NAMALWA (cell line): ENCODE measurements at regions not wholly inside any gene's neighbourhood (a gene's known extent, or its start where the extent isn't known, plus 50 kb on each side); places are given as distances from the start of the nearest gene placed in this dataset.

Experiments used
- DNase-seq: peaks from one replicate; pipeline ENCODE4 v3.0.0-alpha.2; 2015; ENCODE audit warnings: low spot score

DNA sequence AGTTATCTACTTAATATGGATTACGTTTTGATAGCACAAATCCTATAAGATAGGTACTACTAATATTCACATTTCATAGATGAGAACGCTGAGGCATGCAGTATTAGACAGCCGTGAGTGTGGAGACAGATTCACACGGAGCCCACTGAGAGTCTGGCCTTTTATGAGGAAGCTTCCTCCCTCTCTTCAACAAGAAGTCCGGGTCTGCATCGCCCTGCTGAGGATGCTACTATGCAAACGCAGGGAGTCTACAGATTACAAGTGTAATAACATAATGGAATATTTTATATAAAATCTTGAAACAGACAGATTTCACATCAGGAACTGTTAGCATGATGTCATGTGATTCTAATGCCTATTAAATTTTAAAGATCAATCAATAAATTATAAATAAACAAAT is 255.9 kb upstream of the GLI3 start:
- no peak for DNase-seq

GRCh38 chr7:42491106-42491505 is 254.1 kb upstream of the GLI3 start:
- no peak for DNase-seq

- no peak for DNase-seq
Measured at GRCh38 chr7:42489299-42489698, 252.3 kb upstream of the GLI3 start.

DNA sequence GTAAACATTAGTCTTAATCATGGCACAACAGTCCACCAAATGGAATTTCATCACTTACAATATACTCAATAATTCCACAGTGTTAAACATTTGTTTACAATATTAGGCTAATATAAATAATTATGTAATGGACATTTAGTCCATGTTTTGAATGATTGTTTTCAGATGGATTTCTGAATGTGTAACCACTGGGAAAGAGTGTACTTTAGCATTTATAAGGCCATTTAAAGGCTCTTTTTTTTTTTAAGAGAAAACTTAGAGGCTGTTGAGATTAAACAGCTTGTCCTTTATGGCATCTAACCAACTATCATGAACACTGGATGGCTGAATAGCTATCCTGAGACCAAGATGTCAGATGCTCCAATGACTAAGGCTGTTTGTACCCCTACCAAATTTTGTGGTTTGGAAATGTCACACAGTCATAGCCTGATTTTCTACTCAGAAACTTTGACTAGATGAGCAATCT is 248.3 kb upstream of the GLI3 start:
- DNase-seq, result no peak

GRCh38 chr7:42483886-42484285 is 246.9 kb upstream of the GLI3 start:
- no peak for DNase-seq

DNA sequence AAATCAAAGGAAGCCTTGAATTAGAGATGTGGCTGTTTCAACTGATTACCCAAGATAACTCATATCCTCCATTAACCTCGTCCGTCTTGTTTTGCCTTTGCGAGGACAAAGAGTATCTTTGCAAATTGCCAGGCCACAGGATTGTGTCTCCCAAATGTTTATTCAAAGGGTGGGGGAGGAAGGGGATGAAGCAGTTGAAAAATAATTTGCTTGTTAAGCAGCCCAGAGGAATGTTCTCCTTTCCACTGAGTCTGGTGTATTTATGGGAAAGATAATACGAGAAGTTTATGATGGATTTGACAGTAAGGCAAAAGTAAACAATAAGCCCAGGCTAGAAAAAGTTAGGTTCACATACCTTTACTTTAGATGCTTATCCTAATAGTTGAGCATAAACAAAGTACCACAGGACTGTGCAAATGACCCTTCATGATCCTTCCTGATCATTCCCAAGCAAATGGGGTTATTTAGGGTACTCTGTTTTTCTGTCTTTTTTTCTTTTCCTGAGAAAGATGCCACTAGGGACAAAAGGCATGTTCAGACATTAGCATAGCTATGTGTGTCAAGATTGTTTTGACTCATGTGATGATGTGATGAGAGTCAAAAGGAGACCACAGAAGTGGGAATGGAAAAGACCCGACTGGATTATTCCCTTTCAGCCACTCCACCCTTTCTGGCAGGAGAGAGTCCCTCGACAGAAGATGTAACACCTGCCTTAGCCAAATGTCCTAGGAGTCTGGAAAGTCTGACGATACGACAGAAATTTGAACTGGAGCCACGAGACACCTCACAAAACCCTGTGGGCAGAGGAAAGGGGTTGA is 243.0 kb upstream of the GLI3 start:
- no peak for DNase-seq

DNA sequence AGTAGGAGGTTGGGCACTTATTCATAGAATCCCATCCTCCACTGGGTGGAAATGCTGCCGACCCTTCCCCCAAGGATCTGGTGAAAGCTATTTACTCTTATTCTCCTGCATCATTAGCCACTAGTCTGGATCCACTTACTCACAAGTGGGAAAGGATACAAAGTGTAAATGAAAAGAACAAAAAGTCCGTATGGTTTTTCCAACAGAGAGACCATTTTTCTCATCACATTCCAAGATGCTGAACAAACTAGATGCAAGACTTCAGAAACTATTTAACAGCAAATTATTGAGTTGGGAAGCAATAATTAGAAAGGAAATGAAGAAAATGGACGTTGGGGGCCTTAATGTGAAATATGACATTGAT is 242.4 kb upstream of the GLI3 start:
- DNase-seq, result no peak

GRCh38 chr7:42478717-42479116 is 241.7 kb upstream of the GLI3 start:
- no peak for DNase-seq

DNA sequence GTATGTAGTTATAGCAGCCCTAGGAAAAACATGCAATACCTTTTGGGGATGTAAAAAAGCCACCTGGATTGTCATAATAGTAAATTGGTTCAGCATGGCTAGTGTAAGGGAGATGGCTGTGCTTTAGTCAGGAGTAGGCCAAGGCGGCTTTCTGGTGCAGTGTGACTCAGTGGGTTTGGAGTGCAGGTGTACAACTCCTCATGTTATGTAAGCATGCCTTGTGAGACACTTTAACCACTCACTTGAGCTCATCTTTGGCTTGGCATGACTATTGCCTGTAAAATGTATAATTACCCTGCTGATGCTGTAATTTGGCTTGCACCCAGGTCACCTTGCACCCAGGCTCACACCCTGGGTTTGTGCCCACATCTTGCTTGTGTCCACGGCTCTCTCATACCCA is 239.2 kb upstream of the GLI3 start:
- DNase-seq, result no peak

DNA sequence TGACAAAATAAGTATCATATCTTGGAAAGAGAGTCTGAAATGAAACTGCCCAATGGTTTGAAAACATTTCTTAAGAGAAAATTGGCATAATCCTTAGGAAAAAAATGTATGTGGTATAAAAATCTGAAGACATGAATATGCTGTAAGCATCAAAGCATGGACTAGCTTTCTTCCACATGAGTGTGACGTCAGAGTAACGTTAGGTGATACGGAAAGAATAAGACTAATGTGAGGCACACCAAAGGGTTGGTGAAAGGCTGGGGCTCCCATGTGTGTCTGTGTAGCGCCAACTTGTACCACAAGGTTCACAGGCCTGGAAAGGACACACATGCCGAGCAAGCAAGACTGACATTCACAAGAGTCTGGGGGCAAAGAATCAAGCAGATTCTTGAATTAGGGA is 238.1 kb upstream of the GLI3 start:
- DNase-seq, result no peak

DNA sequence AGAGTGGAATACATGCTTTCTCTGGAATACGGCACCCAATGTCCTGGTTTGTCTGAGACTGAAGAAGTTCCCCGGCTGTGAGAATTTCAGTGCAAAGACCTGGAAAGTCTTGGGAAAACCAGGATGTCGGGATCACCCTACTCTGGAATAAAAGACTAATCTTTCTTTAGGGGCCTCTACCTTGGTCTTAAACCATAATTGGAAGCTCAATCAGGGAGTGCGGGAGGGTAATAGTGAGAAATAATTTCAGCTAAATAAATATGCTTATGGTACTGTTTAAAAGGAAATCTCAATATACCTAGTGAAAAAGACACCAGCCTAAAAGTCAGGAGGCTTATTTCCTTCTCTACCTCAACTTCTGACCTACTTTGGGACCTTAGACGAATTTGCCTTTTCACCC is 236.1 kb upstream of the GLI3 start:
- no peak for DNase-seq

- DNase-seq, result no peak
Measured at GRCh38 chr7:42471573-42472174, 234.7 kb upstream of the GLI3 start.

- no peak for DNase-seq
Measured at GRCh38 chr7:42469341-42469740, 232.3 kb upstream of the GLI3 start.

DNA sequence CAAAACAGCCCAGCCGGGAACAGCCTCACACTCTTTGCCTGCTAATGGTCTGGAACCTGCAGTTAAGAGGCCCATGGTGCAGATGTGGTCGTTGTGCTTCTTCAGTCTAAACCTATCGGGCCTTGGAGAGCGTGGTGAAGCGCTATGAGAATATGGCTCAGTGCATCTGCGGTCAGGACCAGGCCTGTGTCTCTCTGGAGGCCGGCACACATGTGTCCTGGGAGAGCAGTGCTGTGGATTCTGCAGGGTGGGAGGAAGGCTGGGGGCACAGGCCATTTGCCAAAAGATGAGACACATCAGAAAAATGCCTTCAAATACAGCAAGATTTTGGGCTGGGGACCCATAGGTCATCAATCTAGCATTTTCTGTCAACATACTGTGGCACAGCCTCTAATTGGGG is 231.5 kb upstream of the GLI3 start:
- no peak for DNase-seq

DNA sequence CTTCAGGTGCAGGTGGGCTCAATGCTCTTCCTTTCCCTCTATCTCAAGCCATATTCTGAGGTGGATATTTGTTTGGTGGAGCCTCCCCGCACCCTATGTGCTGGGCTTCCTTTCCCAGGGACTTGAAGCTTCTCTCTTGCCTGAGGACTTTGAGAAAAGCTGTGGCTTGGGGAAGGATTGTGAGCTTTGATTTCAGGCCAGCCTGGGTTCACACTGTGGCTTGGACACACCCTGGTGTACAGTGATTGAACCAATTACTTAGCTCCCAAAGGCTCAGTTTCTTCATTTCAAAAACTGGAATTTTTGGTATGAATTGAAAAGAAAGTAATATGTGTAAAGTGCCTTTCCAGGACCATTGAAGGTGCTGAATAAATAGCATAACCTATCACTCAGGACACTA is 224.5 kb upstream of the GLI3 start:
- DNase-seq, result no peak

DNA sequence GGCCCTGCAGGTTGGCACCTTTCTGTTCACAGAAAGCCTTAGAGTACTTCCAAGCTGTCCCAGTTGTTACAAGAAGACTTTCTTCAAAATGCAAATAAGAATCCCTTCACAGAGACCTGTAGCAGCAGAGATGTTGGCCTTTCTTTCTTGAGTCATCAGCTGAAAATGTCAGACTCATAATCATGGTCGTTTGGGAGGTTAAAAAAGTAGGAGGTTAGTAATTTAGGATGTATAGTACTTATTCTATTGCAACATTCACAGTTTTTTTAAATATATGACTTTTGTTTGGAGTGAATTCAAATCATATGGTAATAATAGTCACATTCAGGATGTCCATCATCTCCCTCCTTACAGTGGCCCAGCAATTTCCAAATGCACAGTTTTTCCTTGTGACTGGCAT is 223.9 kb upstream of the GLI3 start:
- no peak for DNase-seq

GRCh38 chr7:42460148-42460547 is 223.1 kb upstream of the GLI3 start:
- no peak for DNase-seq

GRCh38 chr7:42457663-42458062 is 220.7 kb upstream of the GLI3 start:
- no peak for DNase-seq

- no peak for DNase-seq
Measured at GRCh38 chr7:42456756-42457276, 219.8 kb upstream of the GLI3 start.

- no peak for DNase-seq
Measured at GRCh38 chr7:42456267-42456666, 219.3 kb upstream of the GLI3 start.

DNA sequence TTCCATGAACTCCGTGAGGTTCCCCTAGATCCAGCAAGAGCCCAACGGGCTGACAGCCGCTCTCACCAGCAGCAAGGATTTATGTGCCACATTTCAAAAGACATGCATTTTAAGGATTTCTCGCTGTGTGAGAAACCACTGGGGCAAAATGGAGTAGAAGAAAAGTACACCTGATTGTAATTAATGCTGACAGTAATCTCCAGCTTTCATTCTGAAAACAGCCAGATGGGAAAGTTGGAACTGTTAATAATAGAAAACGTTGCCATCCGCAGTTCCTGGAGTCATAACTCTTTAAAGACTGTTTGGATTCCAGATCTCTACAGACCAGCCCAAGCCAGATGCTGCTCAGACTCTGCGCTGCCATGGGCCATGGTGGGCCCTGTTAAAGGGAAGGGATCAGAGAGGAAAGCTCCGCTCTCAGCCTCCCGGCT is 216.9 kb upstream of the GLI3 start:
- DNase-seq, result no peak

- no peak for DNase-seq
Measured at GRCh38 chr7:42452356-42452755, 215.3 kb upstream of the GLI3 start.

DNA sequence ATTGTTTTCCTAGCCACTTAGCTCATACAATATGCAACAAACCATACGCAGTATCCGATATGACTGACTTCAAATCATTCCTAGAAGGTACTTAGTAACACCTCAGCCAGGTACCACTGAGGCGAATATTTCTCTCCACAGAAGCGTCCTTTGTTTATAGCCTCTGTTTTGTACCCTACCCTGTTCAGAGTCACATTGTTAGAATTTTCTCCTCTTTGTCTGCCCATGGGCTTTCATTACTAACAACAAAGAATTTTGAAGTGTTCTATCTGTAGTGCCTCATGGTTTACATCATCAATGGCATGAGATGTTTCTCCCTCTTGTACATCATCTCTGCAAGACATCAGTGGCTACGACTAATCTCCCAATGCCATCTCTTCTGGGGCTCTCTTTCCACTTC is 212.4 kb upstream of the GLI3 start:
- no peak for DNase-seq

DNA sequence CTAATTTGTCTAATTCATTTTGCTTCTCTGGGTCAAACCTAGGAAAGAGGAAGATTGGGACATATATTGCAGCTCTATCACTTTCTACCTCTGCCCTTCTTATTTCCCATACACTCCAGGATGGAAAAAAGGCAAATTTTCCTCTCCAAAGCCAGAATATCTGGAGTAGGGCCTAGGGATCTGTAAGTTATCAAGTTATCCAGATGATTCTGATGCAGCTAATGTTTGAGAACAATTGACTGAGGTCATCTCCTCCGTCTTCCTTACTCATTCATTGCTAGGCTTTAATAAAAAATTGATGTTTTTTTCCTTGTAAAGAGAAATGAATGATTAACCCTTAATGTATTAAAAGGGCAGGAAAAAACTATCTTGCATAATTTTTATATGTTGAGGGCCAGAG is 211.9 kb upstream of the GLI3 start:
- no peak for DNase-seq
